PC-9 (cell line): ENCODE measurements at regions not wholly inside any gene's neighbourhood (a gene's known extent, or its start where the extent isn't known, plus 50 kb on each side); places are given as distances from the start of the nearest gene placed in this dataset.

Source experiments
- BruUV-seq: library from RNA; stranded (reverse); fragments of 400-500 nt; replicated peaks from 2 replicates; lab custom pipeline; 2021; lab: Mats Ljungman, UMichigan
- CTCF ChIA-PET: fragments of 300-600 bp; sonication (Branson Sonifier 250); formaldehyde crosslinking; loops from one replicate; lab custom pipeline; 2022; ENCODE audit warnings: antibody characterized with exemption; lab: Charles Lee
- POLR2A ChIA-PET: fragments of 300-600 bp; sonication (Branson Sonifier 250); formaldehyde crosslinking; loops from one replicate; lab custom pipeline; 2022; ENCODE audit warnings: antibody characterized with exemption; ENCODE audit not compliant: unreplicated experiment; lab: Charles Lee
- DNase-seq, 2 experiments: peaks; one replicate each; pipeline versions ENCODE4 v3.0.0 to v3.0.0-alpha.2; 2015 to 2022; ENCODE audit warnings: mixed read lengths in 1 of 2
- H2AFZ ChIP-seq: fragments of 200-600 bp; sonication (generic); 2 replicates; pipeline ENCODE4 v1.8.1; 2017; ENCODE audit warnings: antibody characterized with exemption
- H3F3A ChIP-seq: fragments of 200-600 bp; sonication (generic); 2 replicates; pipeline ENCODE4 v1.8.1; 2017; ENCODE audit warnings: antibody characterized with exemption, mild to moderate bottlenecking, low read depth; ENCODE audit not compliant: insufficient read depth
- H3K27ac ChIP-seq: fragments of 200-600 bp; sonication (generic); 2 replicates; pipeline ENCODE4 v1.6.1; 2016; ENCODE audit warnings: mixed run types
- H3K27me3 ChIP-seq: fragments of 200-600 bp; sonication (generic); 2 replicates; pipeline ENCODE4 v1.6.1; 2016; ENCODE audit warnings: low read depth, mixed run types; ENCODE audit not compliant: insufficient read depth
- H3K36me3 ChIP-seq: fragments of 200-600 bp; sonication (generic); 2 replicates; pipeline ENCODE4 v1.6.1; 2016; ENCODE audit warnings: low read depth, mixed run types
- H3K4me1 ChIP-seq: fragments of 200-600 bp; sonication (generic); replicated peaks from 2 replicates; pipeline ENCODE4 v1.6.1; 2016; ENCODE audit warnings: mixed run types; ENCODE audit not compliant: insufficient read depth
- H3K4me2 ChIP-seq: fragments of 200-600 bp; sonication (generic); 2 replicates; pipeline ENCODE4 v1.6.1; 2017; ENCODE audit warnings: mixed run types
- H3K4me3 ChIP-seq: fragments of 200-600 bp; sonication (generic); 2 replicates; pipeline ENCODE4 v1.6.1; 2016; ENCODE audit warnings: mixed run types
- H3K79me2 ChIP-seq: fragments of 200-600 bp; sonication (generic); 2 replicates; pipeline ENCODE4 v1.6.1; 2017; ENCODE audit warnings: low read depth, mixed run types
- H3K9me2 ChIP-seq: fragments of 200-600 bp; sonication (generic); 2 replicates; pipeline ENCODE4 v1.8.1; 2017; ENCODE audit warnings: mild to moderate bottlenecking; ENCODE audit not compliant: insufficient read depth
- H3K9me3 ChIP-seq: fragments of 200-600 bp; sonication (generic); 2 replicates; pipeline ENCODE4 v1.8.1; 2016; ENCODE audit warnings: low read depth; ENCODE audit not compliant: insufficient read depth
- H4K20me1 ChIP-seq: fragments of 200-600 bp; sonication (generic); 2 replicates; pipeline ENCODE4 v1.8.1; 2017; ENCODE audit not compliant: insufficient read depth
- CTCF ChIP-seq: fragments of 200-600 bp; sonication (generic); conservative IDR thresholded peaks from 2 replicates; pipeline ENCODE4 v1.6.1; 2017; ENCODE audit warnings: mixed run types, antibody characterized with exemption, mild to moderate bottlenecking, moderate library complexity
- EZH2 ChIP-seq: fragments of 200-600 bp; sonication (generic); IDR thresholded peaks from 2 replicates; pipeline ENCODE4 v1.8.0; 2017; ENCODE audit warnings: antibody characterized with exemption, low read depth
- intact Hi-C: fragments of 100-400 bp; cut with micrococcal nuclease; formaldehyde crosslinking; loops from one replicate; pipeline ENCODE4 v1.10.0; 2022; ENCODE audit not compliant: unreplicated experiment

GRCh38 chr12:29073631-29074239, 75.3 kb upstream of the FAR2 start:
- BruUV-seq = no TSS peak
- no peak overlapping the region for H3K27ac ChIP-seq

GRCh38 chr12:29081101-29081500, 68.0 kb upstream of the FAR2 start:
- Histone ChIP-seq H3K27me3 (no peaks in the 10 kb centered on the region), H4K20me1 (no peaks in the 10 kb centered on the region), H2AFZ (no peak overlapping the region), H3K4me3 (no peak overlapping the region), H3F3A (no peaks in the 10 kb centered on the region), H3K27ac (no peak overlapping the region), H3K4me2 (no peak overlapping the region), H3K79me2 (no peaks in the 10 kb centered on the region), H3K36me3 (no peaks in the 10 kb centered on the region), H3K9me3 (no peaks in the 10 kb centered on the region), H3K9me2 (no peaks in the 10 kb centered on the region), H3K4me1 (no peaks in the 10 kb centered on the region)
- intact Hi-C loops = no loop called here
- no peak for TF ChIP-seq CTCF
- TF ChIP-seq EZH2 = no peak
- DNase-seq = no peak
- CTCF ChIA-PET = no interaction called here
- BruUV-seq = no TSS peak
- POLR2A ChIA-PET = no interaction called here

More at GRCh38 chr12:29073631-29074239, 75.3 kb upstream of the FAR2 start:
- Histone ChIP-seq H3K27me3 (no peaks in the 10 kb centered on the region), H3K9me3 (no peaks in the 10 kb centered on the region), H3K4me1 (no peaks in the 10 kb centered on the region), H2AFZ (no peak overlapping the region), H3K9me2 (no peaks in the 10 kb centered on the region), H4K20me1 (no peaks in the 10 kb centered on the region), H3K4me2 (no peak overlapping the region), H3F3A (no peaks in the 10 kb centered on the region), H3K36me3 (no peaks in the 10 kb centered on the region), H3K79me2 (no peaks in the 10 kb centered on the region), H3K4me3 (no peak overlapping the region)
- ChIA-PET CTCF (interaction anchor here (0.6 to 1.8 kb wide), 2 partner anchors 17 to 244 kb away, joined by 3 to 14 read pairs; no protein-coding TSS in a partner anchor), POLR2A (no interaction called here)
- intact Hi-C loops = loop anchor here (1.0 to 10.0 kb wide), 2 partner anchors 244 to 441 kb away; no protein-coding TSS in a partner anchor
- peak; percentile 15 to 42 for DNase-seq
- TF ChIP-seq CTCF = peak; percentile 86
- TF ChIP-seq EZH2 = no peak

- BruUV-seq = no TSS peak
- H2AFZ ChIP-seq = no peak overlapping the region
- intact Hi-C loops = no loop called here
Measured at GRCh38 chr12:29082522-29082921, 66.6 kb upstream of the FAR2 start.

More at GRCh38 chr12:29082522-29082921, 66.6 kb upstream of the FAR2 start:
- Histone ChIP-seq H3K9me2 (no peaks in the 10 kb centered on the region), H4K20me1 (no peaks in the 10 kb centered on the region), H3K9me3 (no peaks in the 10 kb centered on the region), H3F3A (no peaks in the 10 kb centered on the region), H3K79me2 (no peaks in the 10 kb centered on the region), H3K4me1 (no peaks in the 10 kb centered on the region), H3K4me2 (no peak overlapping the region), H3K36me3 (no peaks in the 10 kb centered on the region), H3K27ac (no peak overlapping the region), H3K27me3 (no peaks in the 10 kb centered on the region), H3K4me3 (no peak overlapping the region)
- ChIA-PET CTCF (no interaction called here), POLR2A (no interaction called here)
- no peak for DNase-seq
- TF ChIP-seq EZH2 (no peak), CTCF (no peak)
